Right renal pelvis (tissue), 4 donors: ENCODE measurements at regions not wholly inside any gene's neighbourhood (a gene's known extent, or its start where the extent isn't known, plus 50 kb on each side); places are given as distances from the start of the nearest gene placed in this dataset.

Experiments used
- DNase-seq, 4 donors: peaks; one replicate each; pipeline ENCODE4 v3.0.0-alpha.2; 2013; ENCODE audit warnings: low read depth in 4 of 4, low spot score in 3 of 4, missing footprints in 1 of 4

- DNase-seq, result no peak
These were observed 159.6 kb downstream of the TRIM27 start for GRCh38 chr6:28764014-28764723.

- no peak for DNase-seq
These were observed 159.0 kb downstream of the TRIM27 start for GRCh38 chr6:28764761-28765282.

GRCh38 chr6:28765978-28766351, 157.8 kb downstream of the TRIM27 start:
- DNase-seq, result no peak

- DNase-seq, result no peak
These were observed 157.4 kb downstream of the TRIM27 start for GRCh38 chr6:28766426-28766825.

- no peak for DNase-seq
These were observed 156.7 kb downstream of the TRIM27 start for GRCh38 chr6:28767133-28767532.

GRCh38 chr6:28767691-28768090, 156.1 kb downstream of the TRIM27 start:
- DNase-seq, result no peak

GRCh38 chr6:28768187-28768913, 155.4 kb downstream of the TRIM27 start:
- no peak for DNase-seq

- no peak for DNase-seq
These were observed 154.0 kb downstream of the TRIM27 start for GRCh38 chr6:28769626-28770402.

- no peak for DNase-seq
These were observed 153.1 kb downstream of the TRIM27 start for GRCh38 chr6:28770732-28771131.

- DNase-seq, result no peak
These were observed 152.2 kb downstream of the TRIM27 start for GRCh38 chr6:28771401-28772267.

- DNase-seq, result no peak
These were observed 151.1 kb downstream of the TRIM27 start for GRCh38 chr6:28772480-28773381.

- DNase-seq, result no peak
These were observed 149.3 kb downstream of the TRIM27 start for GRCh38 chr6:28774292-28775051.

GRCh38 chr6:28775052-28775376, 148.8 kb downstream of the TRIM27 start:
- DNase-seq, result no peak

GRCh38 chr6:28775405-28776129, 148.2 kb downstream of the TRIM27 start:
- no peak for DNase-seq

- no peak for DNase-seq
These were observed 147.3 kb downstream of the TRIM27 start for GRCh38 chr6:28776269-28777146.

GRCh38 chr6:28777147-28777461, 146.7 kb downstream of the TRIM27 start:
- no peak for DNase-seq

- no peak for DNase-seq
These were observed 141.6 kb downstream of the TRIM27 start for GRCh38 chr6:28782113-28782673.
